GM23338 (cell line): ENCODE measurements at regions not wholly inside any gene's neighbourhood (a gene's known extent, or its start where the extent isn't known, plus 50 kb on each side); places are given as distances from the start of the nearest gene placed in this dataset.

Experiments used
- CREB1 ChIP-seq: fragments of 250-450 bp; sonication (Bioruptor Pico); IDR thresholded peaks from 2 replicates; pipeline ENCODE4 v1.5.0; 2020; ENCODE audit warnings: low read depth, mild to moderate bottlenecking, moderate library complexity
- CTCF ChIP-seq, 2 experiments: fragments of 200-600 bp in 1 of 2; sonication (generic) in 1 of 2; conservative IDR thresholded peaks; 2 replicates each; pipeline versions ENCODE4 v1.5.1 to v1.6.1; 2016 to 2017; ENCODE audit warnings: antibody characterized with exemption in 2 of 2, low read depth in 2 of 2, mild to moderate bottlenecking in 2 of 2, moderate library complexity in 1 of 2
- ETS1 ChIP-seq: IDR thresholded peaks from 2 replicates; pipeline ENCODE4 v1.6.1; 2016; ENCODE audit warnings: antibody characterized with exemption
- EZH2 ChIP-seq: fragments of 200-600 bp; sonication (generic); IDR thresholded peaks from one replicate; pipeline ENCODE4 v1.8.0; 2017; ENCODE audit warnings: antibody characterized with exemption, mild to moderate bottlenecking, low read depth; ENCODE audit not compliant: unreplicated experiment
- EZH2phosphoT487 ChIP-seq: fragments of 200-600 bp; sonication (generic); IDR thresholded peaks from one replicate; pipeline ENCODE4 v1.8.1; 2018; ENCODE audit warnings: antibody characterized with exemption; ENCODE audit not compliant: unreplicated experiment
- JUNB ChIP-seq: IDR thresholded peaks from one replicate; pipeline ENCODE4 v1.6.1; 2016; ENCODE audit warnings: antibody characterized with exemption; ENCODE audit not compliant: unreplicated experiment
- POLR2AphosphoS5 ChIP-seq: IDR thresholded peaks from 2 replicates; pipeline ENCODE4 v1.6.1; 2016; ENCODE audit warnings: antibody characterized with exemption, low read depth
- REST ChIP-seq: IDR thresholded peaks from one replicate; pipeline ENCODE4 v1.6.1; 2018; ENCODE audit warnings: antibody characterized with exemption; ENCODE audit not compliant: unreplicated experiment
- STAT1 ChIP-seq: IDR thresholded peaks from one replicate; pipeline ENCODE4 v1.6.1; 2016; ENCODE audit warnings: antibody characterized with exemption; ENCODE audit not compliant: unreplicated experiment
- ZNF114 ChIP-seq: fragments of 250-450 bp; sonication (Bioruptor Pico); IDR thresholded peaks from 2 replicates; pipeline ENCODE4 v1.5.0; 2020; ENCODE audit warnings: mild to moderate bottlenecking, moderate library complexity
- ZNF331 ChIP-seq: fragments of 250-450 bp; sonication (Bioruptor Pico); IDR thresholded peaks from 2 replicates; pipeline ENCODE4 v1.5.0; 2020; ENCODE audit warnings: low read depth, mild to moderate bottlenecking, moderate library complexity
- ZNF462 ChIP-seq: fragments of 250-450 bp; sonication (Bioruptor Pico); IDR thresholded peaks from 2 replicates; pipeline ENCODE4 v1.5.0; 2020; ENCODE audit warnings: mild to moderate bottlenecking, moderate library complexity

- TF ChIP-seq CTCF (conservative IDR thresholded peaks at IDR 0.05; ENCODE audit: low read depth in 2 of 2) (no peak), POLR2AphosphoS5 (no peak), ZNF462 (CRISPR knock-in tag) (no peak), EZH2 (no peak), STAT1 (no peak), EZH2phosphoT487 (no peak), REST (no peak), JUNB (no peak), CREB1 (CRISPR knock-in tag) (no peak), ZNF331 (CRISPR knock-in tag) (no peak), ZNF114 (no peak), ETS1 (no peak)
Measured at GRCh38 chr15:29333261-29333660, 63.6 kb upstream of the NSMCE3 start.
